Smooth muscle cell (in vitro differentiated cells): ENCODE measurements at regions not wholly inside any gene's neighbourhood (a gene's known extent, or its start where the extent isn't known, plus 50 kb on each side); places are given as distances from the start of the nearest gene placed in this dataset.

Source experiments
- DNase-seq: peaks from one replicate; lab custom pipeline; 2025; ENCODE audit not compliant: unreplicated experiment; lab: John Stamatoyannopoulos, UW
- H2AFZ ChIP-seq: fragments of 200-600 bp; sonication (generic); 2 replicates; pipeline ENCODE4 v1.6.0; 2016; ENCODE audit warnings: antibody characterized with exemption, low read depth, mild to moderate bottlenecking
- H3F3A ChIP-seq: fragments of 200-600 bp; sonication (generic); 2 replicates; pipeline ENCODE4 v1.6.0; 2017; ENCODE audit warnings: antibody characterized with exemption, low read depth
- H3K27ac ChIP-seq: fragments of 200-600 bp; sonication (generic); 2 replicates; pipeline ENCODE4 v1.5.1; 2016; ENCODE audit warnings: low read depth, mild to moderate bottlenecking
- H3K27me3 ChIP-seq: fragments of 200-600 bp; sonication (generic); 2 replicates; pipeline ENCODE4 v1.6.1; 2016; ENCODE audit warnings: low read depth, mild to moderate bottlenecking
- H3K36me3 ChIP-seq: fragments of 200-600 bp; sonication (generic); 2 replicates; pipeline ENCODE4 v1.5.1; 2016; ENCODE audit warnings: low read depth
- H3K4me1 ChIP-seq: fragments of 200-600 bp; sonication (generic); 2 replicates; pipeline ENCODE4 v1.5.1; 2016; ENCODE audit warnings: low read depth
- H3K4me2 ChIP-seq: fragments of 200-600 bp; sonication (generic); 2 replicates; pipeline ENCODE4 v1.6.0; 2016; ENCODE audit warnings: mild to moderate bottlenecking
- H3K4me3 ChIP-seq: fragments of 200-600 bp; sonication (generic); 2 replicates; pipeline ENCODE4 v1.5.1; 2016; ENCODE audit warnings: mild to moderate bottlenecking
- H3K79me2 ChIP-seq: fragments of 200-600 bp; sonication (generic); 2 replicates; pipeline ENCODE4 v1.6.0; 2016; ENCODE audit warnings: low read depth, mild to moderate bottlenecking
- H3K9ac ChIP-seq: fragments of 200-600 bp; sonication (generic); 2 replicates; pipeline ENCODE4 v1.6.0; 2016; ENCODE audit warnings: low read depth
- H3K9me3 ChIP-seq: fragments of 200-600 bp; sonication (generic); replicated peaks from 2 replicates; pipeline ENCODE4 v1.5.1; 2016; ENCODE audit warnings: low read depth
- H4K20me1 ChIP-seq: fragments of 200-600 bp; sonication (generic); 2 replicates; pipeline ENCODE4 v1.6.0; 2016; ENCODE audit warnings: low read depth
- CTCF ChIP-seq: fragments of 200-600 bp; sonication (generic); IDR thresholded peaks from 2 replicates; pipeline ENCODE4 v1.5.1; 2017; ENCODE audit warnings: borderline replicate concordance, mild to moderate bottlenecking, antibody characterized with exemption; ENCODE audit not compliant: insufficient read depth, poor library complexity, severe bottlenecking
- WGBS: methylation state at CpG from one replicate; pipeline ENCODE4 v1.1.7; 2016; ENCODE audit warnings: low lambda C conversion rate; 5-methylcytosine and 5-hydroxymethylcytosine counted together

GRCh38 chr19:31177246-31177645, 172.0 kb downstream of the TSHZ3 start:
- no peaks in the 10 kb centered on the region for H3K9me3 ChIP-seq
- H3K27ac ChIP-seq = no peak overlapping the region
- no peaks in the 10 kb centered on the region for H3K36me3 ChIP-seq
- no peaks in the 10 kb centered on the region for H3K27me3 ChIP-seq
- H4K20me1 ChIP-seq = no peaks in the 10 kb centered on the region
- H3K4me1 ChIP-seq = no peaks in the 10 kb centered on the region
- no peak for TF ChIP-seq CTCF
- no peak overlapping the region for H2AFZ ChIP-seq
- no peak for DNase-seq
- H3K79me2 ChIP-seq = no peaks in the 10 kb centered on the region
- no peaks in the 10 kb centered on the region for H3F3A ChIP-seq
- 45% methylated on average over 5 of the region's 5 CpGs for WGBS
- H3K4me2 ChIP-seq = no peak overlapping the region
- no peak overlapping the region for H3K4me3 ChIP-seq
- no peak overlapping the region for H3K9ac ChIP-seq

- Histone ChIP-seq H3K4me1 (no peaks in the 10 kb centered on the region), H2AFZ (no peak overlapping the region), H3K9me3 (no peaks in the 10 kb centered on the region), H3K27ac (no peak overlapping the region), H3K9ac (no peak overlapping the region), H3K4me2 (no peak overlapping the region), H3K36me3 (no peaks in the 10 kb centered on the region), H3K79me2 (no peaks in the 10 kb centered on the region), H3F3A (no peaks in the 10 kb centered on the region), H3K4me3 (no peak overlapping the region), H4K20me1 (no peaks in the 10 kb centered on the region), H3K27me3 (no peaks in the 10 kb centered on the region)
- no peak for DNase-seq
- 90% methylated on average over 3 of the region's 3 CpGs for WGBS
- no peak for TF ChIP-seq CTCF
These were observed 173.5 kb downstream of the TSHZ3 start for GRCh38 chr19:31175564-31176348.

GRCh38 chr19:31174948-31175347, 174.3 kb downstream of the TSHZ3 start:
- no peak overlapping the region for H3K4me3 ChIP-seq
- no peaks in the 10 kb centered on the region for H3K27me3 ChIP-seq
- H3K79me2 ChIP-seq = no peaks in the 10 kb centered on the region
- no peaks in the 10 kb centered on the region for H3K4me1 ChIP-seq
- no peak overlapping the region for H2AFZ ChIP-seq
- no peak overlapping the region for H3K4me2 ChIP-seq
- no peak for TF ChIP-seq CTCF
- H3F3A ChIP-seq = no peaks in the 10 kb centered on the region
- no peaks in the 10 kb centered on the region for H3K36me3 ChIP-seq
- no peaks in the 10 kb centered on the region for H4K20me1 ChIP-seq
- no peak overlapping the region for H3K27ac ChIP-seq
- DNase-seq = no peak
- no peaks in the 10 kb centered on the region for H3K9me3 ChIP-seq
- H3K9ac ChIP-seq = no peak overlapping the region
- WGBS = 93% methylated on average over 5 of the region's 5 CpGs

- Histone ChIP-seq H3K9me3 (no peaks in the 10 kb centered on the region), H3K9ac (no peak overlapping the region), H3F3A (no peaks in the 10 kb centered on the region), H3K27me3 (no peaks in the 10 kb centered on the region), H3K4me2 (no peak overlapping the region), H3K27ac (no peak overlapping the region), H3K79me2 (no peaks in the 10 kb centered on the region), H4K20me1 (no peaks in the 10 kb centered on the region), H3K36me3 (no peaks in the 10 kb centered on the region), H2AFZ (no peak overlapping the region), H3K4me1 (no peaks in the 10 kb centered on the region), H3K4me3 (no peak overlapping the region)
- no peak for DNase-seq
- no peak for TF ChIP-seq CTCF
- 90% methylated on average over 4 of the region's 4 CpGs for WGBS
These were observed 175.2 kb downstream of the TSHZ3 start for GRCh38 chr19:31173991-31174390.
